BJ (cell line): ENCODE measurements at regions not wholly inside any gene's neighbourhood (a gene's known extent, or its start where the extent isn't known, plus 50 kb on each side); places are given as distances from the start of the nearest gene placed in this dataset.

Source experiments
- CTCF ChIA-PET: fragments of 350-600 bp; formaldehyde crosslinking; extraction: SDS; loops from one replicate; lab custom pipeline; 2021; ENCODE audit warnings: antibody characterized with exemption, inconsistent platforms; lab: Yijun Ruan, JAX
- POLR2A ChIA-PET: fragments of 300-600 bp; sonication (Branson Sonifier 250); formaldehyde crosslinking; extraction: SDS; loops from one replicate; lab custom pipeline; 2021; ENCODE audit warnings: antibody characterized with exemption; lab: Charles Lee
- DNase-seq: peaks from one replicate; pipeline ENCODE4 v3.0.0-alpha.2; 2011; ENCODE audit warnings: low read depth
- H3K27me3 ChIP-seq: 2 replicates; pipeline ENCODE4 v1.6.0; 2011; ENCODE audit warnings: low read length; ENCODE audit not compliant: control insufficient read depth, insufficient read depth
- H3K36me3 ChIP-seq: 2 replicates; pipeline ENCODE4 v1.5.1; 2011; ENCODE audit warnings: low read length; ENCODE audit not compliant: control insufficient read depth, insufficient read depth
- H3K4me3 ChIP-seq: 2 replicates; pipeline ENCODE4 v1.5.1; 2011; ENCODE audit warnings: low read depth, mild to moderate bottlenecking, control low read depth, low read length
- TF ChIP-seq, protein P1 (sequence below): IDR thresholded peaks from 2 replicates; pipeline ENCODE4 v1.5.1; 2011; ENCODE audit warnings: low read depth, mild to moderate bottlenecking, control low read depth, inconsistent platforms, low read length, moderate library complexity; ENCODE audit not compliant: insufficient read depth

DNA sequence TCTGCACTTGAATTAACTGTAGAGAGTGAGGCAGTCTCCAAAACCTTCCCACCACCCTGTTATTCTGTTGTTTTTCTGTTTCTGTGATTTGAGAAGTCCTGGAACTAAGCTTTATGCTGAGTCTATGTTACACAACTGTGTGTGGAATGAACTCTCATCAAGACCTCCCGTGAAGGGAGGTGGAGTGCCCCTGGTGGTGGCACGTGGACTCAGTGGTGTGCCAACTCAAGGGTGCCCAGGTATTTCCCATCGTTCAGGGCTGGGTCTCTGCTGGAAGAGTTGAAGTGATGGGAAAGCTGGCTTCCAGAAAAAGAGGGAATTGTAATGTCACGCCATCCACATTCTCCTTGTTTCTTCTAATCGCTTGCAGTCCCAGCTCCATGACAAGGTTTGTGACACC lies 374.2 kb downstream of the SMOC2 start:
- no peak for DNase-seq
- POLR2A ChIA-PET = no interaction called here
- Histone ChIP-seq H3K27me3 (no peaks in the 10 kb centered on the region), H3K36me3 (no peaks in the 10 kb centered on the region), H3K4me3 (no peak overlapping the region)
- CTCF ChIA-PET = no interaction called here
- TF ChIP-seq, protein P1, sequence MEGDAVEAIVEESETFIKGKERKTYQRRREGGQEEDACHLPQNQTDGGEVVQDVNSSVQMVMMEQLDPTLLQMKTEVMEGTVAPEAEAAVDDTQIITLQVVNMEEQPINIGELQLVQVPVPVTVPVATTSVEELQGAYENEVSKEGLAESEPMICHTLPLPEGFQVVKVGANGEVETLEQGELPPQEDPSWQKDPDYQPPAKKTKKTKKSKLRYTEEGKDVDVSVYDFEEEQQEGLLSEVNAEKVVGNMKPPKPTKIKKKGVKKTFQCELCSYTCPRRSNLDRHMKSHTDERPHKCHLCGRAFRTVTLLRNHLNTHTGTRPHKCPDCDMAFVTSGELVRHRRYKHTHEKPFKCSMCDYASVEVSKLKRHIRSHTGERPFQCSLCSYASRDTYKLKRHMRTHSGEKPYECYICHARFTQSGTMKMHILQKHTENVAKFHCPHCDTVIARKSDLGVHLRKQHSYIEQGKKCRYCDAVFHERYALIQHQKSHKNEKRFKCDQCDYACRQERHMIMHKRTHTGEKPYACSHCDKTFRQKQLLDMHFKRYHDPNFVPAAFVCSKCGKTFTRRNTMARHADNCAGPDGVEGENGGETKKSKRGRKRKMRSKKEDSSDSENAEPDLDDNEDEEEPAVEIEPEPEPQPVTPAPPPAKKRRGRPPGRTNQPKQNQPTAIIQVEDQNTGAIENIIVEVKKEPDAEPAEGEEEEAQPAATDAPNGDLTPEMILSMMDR = no peak

GRCh38 chr6:168808232-168808631 lies 367.2 kb downstream of the SMOC2 start:
- TF ChIP-seq, protein P1 = no peak
- CTCF ChIA-PET = no interaction called here
- DNase-seq = no peak
- Histone ChIP-seq H3K36me3 (no peaks in the 10 kb centered on the region), H3K27me3 (no peaks in the 10 kb centered on the region), H3K4me3 (no peak overlapping the region)
- POLR2A ChIA-PET = no interaction called here

DNA sequence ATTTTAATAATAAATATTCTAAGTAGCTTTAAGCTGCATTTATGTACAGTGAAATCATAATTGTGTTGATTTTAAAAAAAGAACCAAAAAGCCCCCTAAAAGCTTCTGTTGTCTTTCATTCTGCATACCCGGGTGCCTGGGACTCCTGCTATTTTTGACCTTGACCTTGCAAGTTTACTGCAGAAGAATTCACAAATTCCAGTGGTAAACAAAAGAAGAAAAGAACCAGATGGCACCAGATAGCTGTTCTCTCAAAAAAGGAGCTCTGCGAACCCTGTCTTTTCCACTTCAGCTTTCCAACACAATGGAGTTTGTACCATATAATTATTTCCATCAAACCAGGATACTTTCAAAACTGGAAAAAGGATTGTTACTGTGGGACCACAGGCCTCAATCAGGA lies 363.3 kb downstream of the SMOC2 start:
- H3K36me3 ChIP-seq = no peaks in the 10 kb centered on the region
- H3K27me3 ChIP-seq = no peaks in the 10 kb centered on the region
- CTCF ChIA-PET = no interaction called here
- TF ChIP-seq, protein P1 = no peak
- POLR2A ChIA-PET = no interaction called here
- H3K4me3 ChIP-seq = no peak overlapping the region
- DNase-seq = no peak

DNA sequence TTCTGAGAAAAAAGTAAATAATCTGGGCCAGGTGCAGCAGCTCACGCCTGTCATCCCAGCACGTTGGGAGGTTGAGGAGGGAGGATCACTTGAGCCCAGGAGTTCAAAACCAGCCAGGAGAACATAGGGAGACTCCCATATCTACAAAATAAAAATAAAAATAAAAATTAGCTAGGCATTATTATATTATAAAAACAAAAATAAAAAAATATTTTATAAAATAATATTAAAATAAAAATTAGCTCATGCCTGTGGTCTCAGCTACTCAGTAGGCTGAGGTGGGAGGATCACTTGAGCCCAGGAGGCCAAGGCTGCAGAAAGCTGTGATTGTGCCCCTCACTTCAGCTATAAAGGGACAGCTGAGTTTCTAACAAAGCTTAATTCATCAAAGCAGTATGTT lies 362.9 kb downstream of the SMOC2 start:
- TF ChIP-seq, protein P1 = no peak
- DNase-seq = no peak
- POLR2A ChIA-PET = no interaction called here
- Histone ChIP-seq H3K27me3 (no peaks in the 10 kb centered on the region), H3K36me3 (no peaks in the 10 kb centered on the region), H3K4me3 (no peak overlapping the region)
- CTCF ChIA-PET = no interaction called here

- Histone ChIP-seq H3K27me3 (no peaks in the 10 kb centered on the region), H3K4me3 (no peak overlapping the region), H3K36me3 (no peaks in the 10 kb centered on the region)
- ChIA-PET CTCF (no interaction called here), POLR2A (no interaction called here)
- no peak for DNase-seq
- TF ChIP-seq, protein P1 = no peak
These were observed 358.1 kb downstream of the SMOC2 start for GRCh38 chr6:168799067-168799466.
